Upper lobe of right lung (tissue), 1 donor: ENCODE measurements at regions not wholly inside any gene's neighbourhood (a gene's known extent, or its start where the extent isn't known, plus 50 kb on each side); places are given as distances from the start of the nearest gene placed in this dataset.

Source experiments
- ATAC-seq: fragments of 200-7000 bp; cut with Tn5 transposase; one replicate; pipeline ENCODE4 v1.9.1; 2020; ENCODE audit warnings: mild to moderate bottlenecking, moderate library complexity
- DNase-seq: peaks from one replicate; pipeline ENCODE4 v3.0.0-alpha.2; 2020
- H3K27ac ChIP-seq: fragments of 200-600 bp; one replicate; pipeline ENCODE4 v1.8.0; 2022
- H3K27me3 ChIP-seq: fragments of 200-600 bp; one replicate; pipeline ENCODE4 v1.8.0; 2022; ENCODE audit warnings: mild to moderate bottlenecking
- H3K36me3 ChIP-seq: fragments of 200-600 bp; one replicate; pipeline ENCODE4 v1.8.0; 2022
- H3K4me1 ChIP-seq: fragments of 200-600 bp; one replicate; pipeline ENCODE4 v1.8.0; 2022
- H3K4me3 ChIP-seq: fragments of 200-600 bp; one replicate; pipeline ENCODE4 v1.8.0; 2022; ENCODE audit warnings: mild to moderate bottlenecking
- H3K9me3 ChIP-seq: fragments of 200-600 bp; one replicate; pipeline ENCODE4 v1.8.0; 2022
- intact Hi-C: fragments of 100-400 bp; cut with DNase I; formaldehyde crosslinking; loops from one replicate; pipeline ENCODE4 v1.11.0; 2022
- TF ChIP-seq, protein P1 (sequence below): fragments of 200-600 bp; IDR thresholded peaks from one replicate; pipeline ENCODE4 v1.8.0; 2022; ENCODE audit warnings: antibody characterized with exemption
- donor health status: DM: no; HTN: yes; CAD: no; lungs with severe emphysema.

DNA sequence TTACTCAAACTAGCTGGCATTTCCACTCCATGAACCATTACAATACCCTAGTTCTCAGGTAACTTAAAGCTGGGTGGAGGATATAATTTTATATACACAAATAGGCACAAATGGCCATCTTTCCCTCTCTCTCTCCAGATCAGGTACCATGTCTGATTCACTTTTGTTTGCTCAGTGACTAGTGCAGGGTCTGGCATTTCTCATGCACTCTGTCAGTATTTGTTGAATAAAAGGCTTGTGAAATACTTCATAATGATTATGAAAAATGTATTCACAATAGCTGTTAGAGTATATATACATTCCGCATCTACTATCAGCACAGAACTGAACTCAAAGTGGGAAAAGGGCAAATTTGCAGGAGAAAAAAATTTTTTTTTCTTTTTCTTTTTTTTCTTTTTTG, 510.2 kb upstream of the USP24 start:
- intact Hi-C loops: no loop called here
- H3K9me3 ChIP-seq: no peaks in the 10 kb centered on the region
- no peaks in the 10 kb centered on the region for H3K36me3 ChIP-seq
- no peak for ATAC-seq
- H3K27me3 ChIP-seq: no peaks in the 10 kb centered on the region
- no peak for DNase-seq
- H3K27ac ChIP-seq: no peak overlapping the region
- TF ChIP-seq, protein P1, sequence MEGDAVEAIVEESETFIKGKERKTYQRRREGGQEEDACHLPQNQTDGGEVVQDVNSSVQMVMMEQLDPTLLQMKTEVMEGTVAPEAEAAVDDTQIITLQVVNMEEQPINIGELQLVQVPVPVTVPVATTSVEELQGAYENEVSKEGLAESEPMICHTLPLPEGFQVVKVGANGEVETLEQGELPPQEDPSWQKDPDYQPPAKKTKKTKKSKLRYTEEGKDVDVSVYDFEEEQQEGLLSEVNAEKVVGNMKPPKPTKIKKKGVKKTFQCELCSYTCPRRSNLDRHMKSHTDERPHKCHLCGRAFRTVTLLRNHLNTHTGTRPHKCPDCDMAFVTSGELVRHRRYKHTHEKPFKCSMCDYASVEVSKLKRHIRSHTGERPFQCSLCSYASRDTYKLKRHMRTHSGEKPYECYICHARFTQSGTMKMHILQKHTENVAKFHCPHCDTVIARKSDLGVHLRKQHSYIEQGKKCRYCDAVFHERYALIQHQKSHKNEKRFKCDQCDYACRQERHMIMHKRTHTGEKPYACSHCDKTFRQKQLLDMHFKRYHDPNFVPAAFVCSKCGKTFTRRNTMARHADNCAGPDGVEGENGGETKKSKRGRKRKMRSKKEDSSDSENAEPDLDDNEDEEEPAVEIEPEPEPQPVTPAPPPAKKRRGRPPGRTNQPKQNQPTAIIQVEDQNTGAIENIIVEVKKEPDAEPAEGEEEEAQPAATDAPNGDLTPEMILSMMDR: no peak
- H3K4me3 ChIP-seq: no peak overlapping the region
- peaks cover 2% of the 10 kb centered on the region for H3K4me1 ChIP-seq

DNA sequence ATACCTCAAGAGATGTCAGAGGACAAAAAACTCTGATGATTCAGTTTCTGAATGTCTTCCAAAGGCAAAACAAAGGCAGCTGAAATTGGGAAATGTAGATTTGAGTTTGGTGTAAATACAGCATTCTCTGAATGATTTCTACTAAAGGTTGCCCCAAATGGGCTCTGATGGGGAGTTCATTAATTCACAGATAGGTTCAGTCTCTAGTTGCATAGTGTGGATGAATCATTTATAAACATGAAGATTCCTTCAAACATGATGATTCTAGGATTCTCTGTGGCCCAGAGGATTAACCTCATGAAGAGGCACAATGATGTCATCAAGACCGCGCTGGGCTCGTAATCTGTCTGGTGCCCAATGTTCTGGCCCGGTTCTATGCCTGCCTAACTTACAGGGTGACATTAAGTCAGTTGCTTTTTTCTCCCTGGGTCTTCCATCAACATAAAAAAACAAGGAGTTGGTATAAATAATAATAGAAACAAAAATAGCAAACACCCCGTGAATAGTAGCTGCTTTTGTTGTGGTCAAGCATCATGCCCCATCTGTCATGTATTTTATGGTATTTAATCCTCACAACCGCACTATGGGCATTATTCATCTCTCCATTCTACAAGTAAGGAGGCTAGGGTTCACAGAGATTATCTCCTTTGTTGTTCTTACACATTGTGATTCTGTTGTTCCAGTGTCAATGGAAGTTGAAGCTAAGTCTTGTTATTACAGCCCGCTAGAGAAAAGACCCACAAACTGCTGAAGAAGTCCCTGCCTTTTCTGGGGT, 509.6 kb upstream of the USP24 start:
- H3K36me3 ChIP-seq: no peaks in the 10 kb centered on the region
- TF ChIP-seq, protein P1: no peak
- intact Hi-C loops: no loop called here
- H3K27ac ChIP-seq: no peak overlapping the region
- ATAC-seq: no peak
- no peaks in the 10 kb centered on the region for H3K27me3 ChIP-seq
- no peak for DNase-seq
- H3K9me3 ChIP-seq: no peaks in the 10 kb centered on the region
- no peak overlapping the region for H3K4me3 ChIP-seq
- peaks cover 8% of the 10 kb centered on the region for H3K4me1 ChIP-seq

DNA sequence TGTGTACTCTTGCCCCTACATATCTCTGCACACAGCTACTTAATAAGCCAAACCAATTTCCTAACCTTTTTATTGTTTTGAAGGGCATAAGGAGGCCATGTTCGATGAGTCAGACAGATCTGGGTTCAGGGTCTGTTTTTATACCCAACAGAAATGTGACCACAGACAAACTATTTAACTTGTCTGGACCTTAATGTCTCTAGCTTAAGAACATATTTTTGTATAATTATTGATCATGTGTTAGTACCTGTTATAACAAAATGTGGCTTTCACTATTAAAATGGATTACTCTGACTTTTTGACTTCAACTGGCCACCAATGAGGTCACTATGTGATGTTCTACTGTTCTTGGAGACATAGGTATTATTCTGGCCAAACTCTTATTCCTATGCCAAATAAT, 507.8 kb upstream of the USP24 start:
- TF ChIP-seq, protein P1: no peak
- no peak overlapping the region for H3K27ac ChIP-seq
- H3K36me3 ChIP-seq: no peaks in the 10 kb centered on the region
- H3K4me3 ChIP-seq: no peak overlapping the region
- ATAC-seq (no peak), DNase-seq (no peak)
- no peaks in the 10 kb centered on the region for H3K9me3 ChIP-seq
- no peaks in the 10 kb centered on the region for H3K27me3 ChIP-seq
- H3K4me1 ChIP-seq: peaks cover 22% of the 10 kb centered on the region
- intact Hi-C loops: no loop called here

DNA sequence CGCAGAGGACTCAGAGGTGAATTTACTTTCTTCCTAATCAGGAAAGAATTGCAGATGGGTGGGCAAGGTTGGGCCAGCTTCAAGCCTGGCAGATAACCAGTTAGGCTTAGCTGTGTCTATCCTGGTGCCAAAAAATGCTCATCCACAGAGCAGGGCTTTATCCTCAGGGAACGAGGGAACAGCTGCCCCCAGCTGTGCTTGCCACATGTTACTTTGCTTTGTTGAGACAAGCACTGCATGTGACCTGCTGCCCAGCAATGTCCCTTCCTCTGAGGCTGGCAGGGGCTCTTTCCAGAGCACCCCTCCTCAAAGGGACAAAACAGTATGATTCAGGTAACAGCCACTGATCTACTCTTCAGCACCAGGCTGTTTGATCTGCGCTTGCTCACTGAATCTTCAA, 505.1 kb upstream of the USP24 start:
- ATAC-seq: no peak
- intact Hi-C loops: no loop called here
- Histone ChIP-seq H3K9me3 (no peaks in the 10 kb centered on the region), H3K27me3 (no peaks in the 10 kb centered on the region), H3K27ac (peak overlapping the region; percentile 55), H3K36me3 (no peaks in the 10 kb centered on the region), H3K4me3 (no peak overlapping the region), H3K4me1 (peaks cover 30% of the 10 kb centered on the region)
- DNase-seq: peak; percentile 71
- TF ChIP-seq, protein P1: no peak

DNA sequence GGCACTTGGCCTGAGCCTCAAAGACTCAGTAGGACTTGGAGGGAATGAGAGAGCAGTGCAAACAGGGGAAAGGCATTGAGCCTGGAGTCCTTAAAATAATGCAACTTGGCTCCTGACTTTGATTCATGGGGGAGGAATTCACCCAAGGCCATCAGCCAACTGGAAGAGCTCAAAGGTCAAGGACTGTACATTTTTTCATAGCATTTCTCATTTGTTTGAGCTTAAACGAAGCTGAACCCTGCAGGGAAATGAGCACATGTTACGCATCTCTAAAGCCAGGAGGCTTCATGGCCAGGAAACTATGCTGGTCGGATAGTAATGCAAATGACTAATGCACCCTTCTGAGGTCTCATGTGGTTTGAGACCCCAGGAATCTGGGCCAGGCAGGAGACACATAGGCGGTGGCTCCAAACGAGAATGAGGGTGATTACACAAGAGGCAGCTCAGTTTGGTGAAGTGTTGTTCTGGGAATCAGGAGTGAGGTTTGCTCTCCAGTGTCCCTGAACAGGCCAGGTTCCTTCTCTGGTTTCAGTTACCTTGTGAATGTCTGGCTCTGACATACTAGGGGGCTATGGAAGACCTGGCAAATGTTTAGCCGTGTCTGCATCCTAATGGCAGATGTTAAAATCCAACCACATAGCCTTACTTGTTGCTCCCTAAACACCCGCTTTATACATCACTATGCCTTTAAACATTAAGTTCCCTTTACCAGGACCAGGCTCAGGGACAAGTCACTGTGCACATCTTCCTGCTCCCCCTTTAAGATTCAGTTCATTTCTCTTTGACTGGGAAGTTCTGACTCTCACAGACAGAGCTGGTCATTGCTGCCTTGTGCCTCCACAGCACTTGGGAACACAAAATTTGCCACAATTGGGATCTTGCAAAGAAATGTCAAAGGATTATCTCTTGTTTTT, 503.9 kb upstream of the USP24 start:
- intact Hi-C loops: no loop called here
- Histone ChIP-seq H3K4me3 (no peak overlapping the region), H3K27ac (peak overlapping the region; percentile 75), H3K4me1 (peaks cover 30% of the 10 kb centered on the region), H3K36me3 (no peaks in the 10 kb centered on the region), H3K27me3 (no peaks in the 10 kb centered on the region), H3K9me3 (no peaks in the 10 kb centered on the region)
- TF ChIP-seq, protein P1: no peak
- peak; percentile 57 for DNase-seq
- ATAC-seq: peak; percentile 85
